ENCODE measurements at regions not wholly inside any gene's neighbourhood (a gene's known extent, or its start where the extent isn't known, plus 50 kb on each side); places are given as distances from the start of the nearest gene placed in this dataset.

GRCh38 chr20:11652128-11652527, 265.6 kb upstream of the BTBD3 start:
- no peak for TF ChIP-seq CTCF (IDR thresholded peaks at IDR 0.05; ENCODE audit: insufficient read depth, low read depth, low read length)
- TF ChIP-seq EZH2 (IDR thresholded peaks at IDR 0.05; ENCODE audit: insufficient read depth, low read length), result no peak
